Choroid plexus epithelial cell (primary cell): ENCODE measurements at regions not wholly inside any gene's neighbourhood (a gene's known extent, or its start where the extent isn't known, plus 50 kb on each side); places are given as distances from the start of the nearest gene placed in this dataset.

Experiments
- DNase-seq: peaks from one replicate; pipeline ENCODE4 v3.0.0-alpha.2; 2010; ENCODE audit warnings: low read depth
- H3K4me3 ChIP-seq: 2 replicates; pipeline ENCODE4 v1.5.1; 2011; ENCODE audit warnings: low read depth, mild to moderate bottlenecking, control low read depth, low read length, moderate library complexity
- CTCF ChIP-seq: conservative IDR thresholded peaks from 2 replicates; pipeline ENCODE4 v1.5.1; 2011; ENCODE audit warnings: low read depth, mild to moderate bottlenecking, control low read depth, inconsistent platforms, low read length, moderate library complexity

GRCh38 chr14:55734731-55735130 lies 154.7 kb downstream of the KTN1 start:
- TF ChIP-seq CTCF = no peak
- DNase-seq = no peak
- H3K4me3 ChIP-seq = no peak overlapping the region

GRCh38 chr14:55739967-55740648 lies 160.1 kb downstream of the KTN1 start:
- H3K4me3 ChIP-seq = no peak overlapping the region
- no peak for DNase-seq
- TF ChIP-seq CTCF = no peak

GRCh38 chr14:55740649-55740989 lies 160.6 kb downstream of the KTN1 start:
- TF ChIP-seq CTCF = no peak
- no peak for DNase-seq
- no peak overlapping the region for H3K4me3 ChIP-seq

GRCh38 chr14:55741240-55741639 lies 161.2 kb downstream of the KTN1 start:
- TF ChIP-seq CTCF = no peak
- no peak overlapping the region for H3K4me3 ChIP-seq
- DNase-seq = no peak

- no peak for DNase-seq
- no peak for TF ChIP-seq CTCF
- no peak overlapping the region for H3K4me3 ChIP-seq
These were observed 163.5 kb downstream of the KTN1 start for GRCh38 chr14:55743551-55743950.

- H3K4me3 ChIP-seq = no peak overlapping the region
- no peak for TF ChIP-seq CTCF
- DNase-seq = no peak
These were observed 164.3 kb downstream of the KTN1 start for GRCh38 chr14:55744321-55744720.

- no peak overlapping the region for H3K4me3 ChIP-seq
- no peak for TF ChIP-seq CTCF
- DNase-seq = no peak
These were observed 165.9 kb downstream of the KTN1 start for GRCh38 chr14:55745906-55746305.
